ENCODE measurements at regions not wholly inside any gene's neighbourhood (a gene's known extent, or its start where the extent isn't known, plus 50 kb on each side); places are given as distances from the start of the nearest gene placed in this dataset.

DNA sequence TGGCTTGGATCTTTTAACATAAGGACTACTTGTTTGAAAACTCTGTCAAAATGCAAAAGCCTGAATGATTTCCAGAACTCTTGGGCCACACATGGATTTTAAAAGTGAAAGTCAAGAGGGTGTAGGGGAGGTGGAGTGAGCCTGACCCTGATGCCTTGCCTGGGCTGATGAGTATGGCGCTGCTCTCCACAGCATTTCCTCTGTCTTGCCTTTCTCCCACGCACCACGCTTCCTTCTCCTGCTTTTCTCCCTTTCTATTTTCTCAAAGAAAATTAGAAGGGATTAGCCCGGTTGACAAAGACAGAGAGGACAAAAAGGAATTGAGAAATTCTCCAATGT lies 207.0 kb upstream of the CCDC68 start:
- no peak for DNase-seq (ENCODE audit: low read depth)
- H3K9ac ChIP-seq (ENCODE audit: low read length): no peak overlapping the region
- no peaks in the 10 kb centered on the region for H3K4me1 ChIP-seq (ENCODE audit: control insufficient read depth, insufficient read depth, low read length)
- H3K9me3 ChIP-seq (ENCODE audit: control insufficient read depth, low read length): no peaks in the 10 kb centered on the region
- no peak overlapping the region for H3K4me3 ChIP-seq (ENCODE audit: low read length)
- H3K36me3 ChIP-seq (ENCODE audit: control insufficient read depth, insufficient read depth, low read length, severe bottlenecking): no peaks in the 10 kb centered on the region
- peaks cover 20% of the 10 kb centered on the region for H3K27me3 ChIP-seq (replicated peaks; ENCODE audit: control insufficient read depth, insufficient read depth, low read length)

DNA sequence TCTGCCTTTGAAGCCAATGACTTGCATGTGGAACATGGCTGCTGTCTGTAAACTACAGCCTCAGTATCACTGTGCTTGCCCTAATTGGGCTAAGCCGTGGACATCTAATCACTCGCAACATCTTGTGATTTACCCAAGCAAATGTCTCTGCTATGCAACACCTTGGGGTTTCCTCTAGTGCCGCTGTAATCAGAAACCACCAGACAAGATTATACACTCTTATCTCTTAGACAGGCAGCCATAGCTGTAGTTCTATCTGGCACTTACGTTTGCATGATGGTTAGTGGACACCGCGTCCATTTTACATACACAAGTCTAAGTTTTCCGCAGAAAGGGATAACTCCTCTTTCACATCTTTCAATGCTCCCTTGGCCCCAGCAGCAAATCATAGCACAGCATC lies 204.3 kb upstream of the CCDC68 start:
- no peak for DNase-seq (ENCODE audit: low read depth)
- peaks cover 23% of the 10 kb centered on the region for H3K27me3 ChIP-seq (replicated peaks; ENCODE audit: control insufficient read depth, insufficient read depth, low read length)
- no peaks in the 10 kb centered on the region for H3K36me3 ChIP-seq (ENCODE audit: control insufficient read depth, insufficient read depth, low read length, severe bottlenecking)
- no peak overlapping the region for H3K9ac ChIP-seq (ENCODE audit: low read length)
- no peaks in the 10 kb centered on the region for H3K4me1 ChIP-seq (ENCODE audit: control insufficient read depth, insufficient read depth, low read length)
- no peak overlapping the region for H3K4me3 ChIP-seq (ENCODE audit: low read length)
- H3K9me3 ChIP-seq (ENCODE audit: control insufficient read depth, low read length): no peaks in the 10 kb centered on the region

DNA sequence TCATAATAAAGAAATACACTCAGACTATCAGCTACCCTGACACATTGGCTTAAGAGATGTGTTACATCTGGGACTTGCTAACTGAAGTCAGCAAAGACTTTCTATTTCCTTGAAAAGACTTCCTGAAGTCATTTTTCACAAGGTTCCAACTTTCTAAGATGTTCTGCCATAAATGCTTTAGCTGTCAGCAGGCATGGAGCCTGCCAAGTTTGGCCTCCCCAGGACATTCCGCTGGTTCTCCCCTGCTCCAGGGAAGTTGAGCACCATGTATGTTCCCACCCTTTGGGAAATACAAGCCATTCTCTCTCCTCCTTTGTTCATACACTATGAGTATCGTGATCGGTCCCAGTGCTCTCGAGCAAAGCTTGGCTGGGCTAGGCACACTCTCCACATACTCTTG lies 202.7 kb upstream of the CCDC68 start:
- peaks cover 24% of the 10 kb centered on the region for H3K27me3 ChIP-seq (replicated peaks; ENCODE audit: control insufficient read depth, insufficient read depth, low read length)
- no peaks in the 10 kb centered on the region for H3K4me1 ChIP-seq (ENCODE audit: control insufficient read depth, insufficient read depth, low read length)
- H3K4me3 ChIP-seq (ENCODE audit: low read length): no peak overlapping the region
- DNase-seq (ENCODE audit: low read depth): no peak
- no peaks in the 10 kb centered on the region for H3K9me3 ChIP-seq (ENCODE audit: control insufficient read depth, low read length)
- no peaks in the 10 kb centered on the region for H3K36me3 ChIP-seq (ENCODE audit: control insufficient read depth, insufficient read depth, low read length, severe bottlenecking)
- H3K9ac ChIP-seq (ENCODE audit: low read length): no peak overlapping the region

DNA sequence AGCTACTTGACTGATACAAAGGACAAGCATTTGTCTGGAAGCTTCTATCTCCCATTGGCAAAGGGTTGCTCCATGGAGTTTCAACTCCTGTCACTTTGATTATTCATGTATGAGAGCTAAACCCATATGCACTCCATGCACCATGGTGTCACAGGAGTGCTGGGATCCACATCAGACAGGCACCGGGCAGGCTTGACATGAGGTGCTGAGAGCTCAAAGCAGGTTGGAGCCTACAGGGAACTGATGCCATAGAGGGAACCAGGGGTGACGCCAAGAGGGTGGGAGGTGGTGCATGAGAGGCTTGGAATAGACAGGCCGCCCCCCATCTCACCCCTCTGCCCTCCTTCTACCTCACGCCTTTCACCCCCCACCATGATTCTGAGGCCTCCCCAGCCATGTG lies 199.8 kb upstream of the CCDC68 start:
- no peaks in the 10 kb centered on the region for H3K9me3 ChIP-seq (ENCODE audit: control insufficient read depth, low read length)
- no peak for DNase-seq (ENCODE audit: low read depth)
- H3K4me1 ChIP-seq (ENCODE audit: control insufficient read depth, insufficient read depth, low read length): no peaks in the 10 kb centered on the region
- no peaks in the 10 kb centered on the region for H3K36me3 ChIP-seq (ENCODE audit: control insufficient read depth, insufficient read depth, low read length, severe bottlenecking)
- peaks cover 16% of the 10 kb centered on the region for H3K27me3 ChIP-seq (replicated peaks; ENCODE audit: control insufficient read depth, insufficient read depth, low read length)
- H3K9ac ChIP-seq (ENCODE audit: low read length): no peak overlapping the region
- H3K4me3 ChIP-seq (ENCODE audit: low read length): no peak overlapping the region

DNA sequence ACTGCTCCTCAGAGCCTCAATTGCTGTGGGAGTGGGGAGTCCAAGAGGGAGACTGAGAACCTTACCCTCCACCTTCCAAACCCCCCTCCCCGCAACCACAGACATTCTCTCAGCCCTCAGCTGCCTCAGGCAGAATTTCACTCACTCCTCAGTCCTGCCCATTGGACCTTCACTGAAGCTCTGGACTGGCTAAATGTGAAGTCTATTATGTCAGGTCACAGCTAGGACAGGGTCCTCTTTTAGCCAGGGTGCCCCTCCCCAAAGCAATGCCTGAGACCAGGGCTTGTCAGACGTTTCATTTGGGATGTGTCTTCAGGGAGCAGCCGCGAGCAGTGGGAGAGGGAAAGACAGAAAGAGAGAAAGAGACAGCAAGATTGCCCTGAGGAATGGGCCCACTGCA lies 199.3 kb upstream of the CCDC68 start:
- no peaks in the 10 kb centered on the region for H3K9me3 ChIP-seq (ENCODE audit: control insufficient read depth, low read length)
- H3K27me3 ChIP-seq (replicated peaks; ENCODE audit: control insufficient read depth, insufficient read depth, low read length): peaks cover 11% of the 10 kb centered on the region
- no peak overlapping the region for H3K4me3 ChIP-seq (ENCODE audit: low read length)
- H3K4me1 ChIP-seq (ENCODE audit: control insufficient read depth, insufficient read depth, low read length): no peaks in the 10 kb centered on the region
- H3K9ac ChIP-seq (ENCODE audit: low read length): no peak overlapping the region
- DNase-seq (ENCODE audit: low read depth): no peak
- H3K36me3 ChIP-seq (ENCODE audit: control insufficient read depth, insufficient read depth, low read length, severe bottlenecking): no peaks in the 10 kb centered on the region

DNA sequence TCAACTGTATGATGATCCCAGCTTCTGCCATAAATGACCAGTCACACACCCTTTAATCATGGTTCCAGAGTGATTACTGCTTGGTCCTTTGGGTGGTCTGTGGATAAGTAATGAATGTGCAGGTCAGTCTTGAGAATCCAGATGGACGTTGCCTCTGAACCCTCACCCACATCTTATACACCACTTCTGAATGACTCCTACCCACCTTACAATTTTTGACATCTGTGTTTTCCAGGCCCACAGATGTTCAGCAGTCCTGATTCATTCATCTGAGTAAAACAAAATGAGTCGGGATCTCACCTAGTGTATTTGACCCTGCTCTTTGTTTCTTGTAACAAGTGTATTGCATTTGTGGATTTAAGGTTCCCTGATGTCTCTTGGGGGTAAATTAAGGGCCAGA lies 194.1 kb upstream of the CCDC68 start:
- Histone ChIP-seq H3K27me3 (replicated peaks; ENCODE audit: control insufficient read depth, insufficient read depth, low read length) (peaks cover 18% of the 10 kb centered on the region), H3K36me3 (ENCODE audit: control insufficient read depth, insufficient read depth, low read length, severe bottlenecking) (no peaks in the 10 kb centered on the region), H3K9ac (ENCODE audit: low read length) (no peak overlapping the region), H3K4me3 (ENCODE audit: low read length) (no peak overlapping the region), H3K9me3 (ENCODE audit: control insufficient read depth, low read length) (no peaks in the 10 kb centered on the region), H3K4me1 (ENCODE audit: control insufficient read depth, insufficient read depth, low read length) (no peaks in the 10 kb centered on the region)
- no peak for DNase-seq (ENCODE audit: low read depth)

DNA sequence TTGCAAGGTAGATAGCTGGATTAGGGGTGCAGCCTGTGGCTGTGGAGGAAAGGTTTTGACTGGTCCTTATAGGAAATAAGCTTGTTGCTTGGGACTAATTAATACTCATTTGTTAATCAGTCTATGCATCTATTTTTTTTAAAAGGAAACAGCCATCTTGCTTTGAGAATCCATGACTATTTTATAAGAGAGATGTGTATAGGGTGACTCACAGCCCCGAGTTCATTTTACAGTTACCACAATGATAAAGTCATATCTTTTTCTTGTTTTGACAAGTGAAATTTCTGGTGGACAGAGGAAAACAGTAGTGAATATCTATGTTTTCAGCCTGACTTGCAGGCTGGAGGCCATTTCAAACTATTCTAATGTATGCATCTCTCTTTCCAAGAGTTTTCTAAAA lies 193.5 kb upstream of the CCDC68 start:
- no peak overlapping the region for H3K4me3 ChIP-seq (ENCODE audit: low read length)
- no peak overlapping the region for H3K9ac ChIP-seq (ENCODE audit: low read length)
- DNase-seq (ENCODE audit: low read depth): peak; percentile 27
- H3K27me3 ChIP-seq (replicated peaks; ENCODE audit: control insufficient read depth, insufficient read depth, low read length): peaks cover 14% of the 10 kb centered on the region
- H3K36me3 ChIP-seq (ENCODE audit: control insufficient read depth, insufficient read depth, low read length, severe bottlenecking): no peaks in the 10 kb centered on the region
- H3K9me3 ChIP-seq (ENCODE audit: control insufficient read depth, low read length): no peaks in the 10 kb centered on the region
- H3K4me1 ChIP-seq (ENCODE audit: control insufficient read depth, insufficient read depth, low read length): no peaks in the 10 kb centered on the region

DNA sequence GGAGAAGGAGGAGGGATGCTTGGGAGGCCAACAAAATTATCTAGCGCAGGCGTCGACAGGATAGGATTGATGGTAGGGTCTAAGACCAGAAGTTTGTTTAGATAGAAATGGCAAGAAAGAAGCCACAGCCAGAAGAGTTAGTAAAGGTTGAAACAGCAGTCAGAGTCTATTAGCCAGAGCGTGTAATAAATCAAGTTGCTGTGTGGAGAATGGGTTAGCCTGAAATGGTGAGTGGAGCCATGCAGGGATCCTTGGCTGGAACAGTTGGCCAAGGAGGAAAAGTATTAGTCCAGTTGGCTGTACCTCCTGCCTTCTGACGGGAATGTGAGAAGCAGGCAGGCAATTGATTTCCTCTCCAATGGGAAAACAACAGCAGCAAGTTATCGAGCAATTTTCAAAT lies 190.7 kb upstream of the CCDC68 start:
- no peak overlapping the region for H3K4me3 ChIP-seq (ENCODE audit: low read length)
- peaks cover 14% of the 10 kb centered on the region for H3K27me3 ChIP-seq (replicated peaks; ENCODE audit: control insufficient read depth, insufficient read depth, low read length)
- no peak overlapping the region for H3K9ac ChIP-seq (ENCODE audit: low read length)
- H3K4me1 ChIP-seq (ENCODE audit: control insufficient read depth, insufficient read depth, low read length): no peaks in the 10 kb centered on the region
- no peaks in the 10 kb centered on the region for H3K36me3 ChIP-seq (ENCODE audit: control insufficient read depth, insufficient read depth, low read length, severe bottlenecking)
- no peaks in the 10 kb centered on the region for H3K9me3 ChIP-seq (ENCODE audit: control insufficient read depth, low read length)
- DNase-seq (ENCODE audit: low read depth): no peak

DNA sequence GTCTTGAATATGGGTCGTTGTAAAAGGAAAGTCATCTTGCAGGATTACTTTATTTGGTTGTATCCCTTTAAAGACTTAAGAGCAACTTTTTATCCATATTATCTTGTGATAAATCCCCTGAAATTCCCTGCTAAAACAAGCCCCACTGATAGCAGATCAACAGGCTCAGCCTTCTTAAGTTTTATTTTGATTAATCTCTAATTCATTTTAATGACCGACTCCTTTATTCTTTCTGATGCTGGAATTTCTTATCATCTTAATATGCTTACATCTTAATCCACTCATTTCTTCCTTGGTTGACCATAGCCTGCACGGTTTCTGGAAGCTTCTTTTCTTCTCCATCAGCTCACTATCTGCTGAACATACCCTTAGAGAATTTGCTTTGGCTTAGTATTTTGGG lies 188.5 kb upstream of the CCDC68 start:
- Histone ChIP-seq H3K9me3 (ENCODE audit: control insufficient read depth, low read length) (peaks cover 4% of the 10 kb centered on the region), H3K4me3 (ENCODE audit: low read length) (no peak overlapping the region), H3K9ac (ENCODE audit: low read length) (no peak overlapping the region)

DNA sequence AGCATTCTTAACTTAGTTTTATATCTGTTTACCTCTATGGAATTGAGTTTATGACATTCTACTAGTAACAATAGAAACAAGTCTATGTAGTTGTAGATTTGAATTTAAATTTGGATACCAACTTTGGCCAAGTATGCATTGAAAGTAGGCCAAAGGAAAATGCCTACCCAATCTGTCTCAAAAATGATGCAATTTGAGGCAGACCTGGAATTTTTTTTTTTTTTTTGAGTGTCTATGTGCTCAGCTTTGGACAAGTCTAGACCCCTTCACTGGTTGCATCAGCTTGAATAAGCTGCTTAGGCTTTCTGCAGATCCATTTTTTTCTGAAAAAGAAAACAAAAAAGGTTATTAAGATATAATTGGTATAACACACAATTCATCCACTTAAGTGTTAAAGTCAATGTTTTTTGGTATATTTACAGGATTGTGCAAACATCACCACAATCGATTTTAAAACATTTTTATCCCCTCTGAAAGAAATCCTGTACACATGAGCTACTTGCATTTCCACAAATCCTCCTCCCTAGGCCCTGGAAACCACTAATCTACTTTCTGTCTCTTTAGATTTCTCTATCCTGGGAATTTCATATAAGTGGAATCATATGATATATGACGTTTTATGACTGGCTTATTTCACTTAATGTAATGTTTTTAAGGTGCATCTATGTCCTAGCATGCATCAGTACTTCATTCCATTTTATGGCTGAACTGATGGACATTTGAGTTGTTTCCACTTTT lies 185.1 kb upstream of the CCDC68 start:
- Histone ChIP-seq H3K9ac (ENCODE audit: low read length) (no peak overlapping the region), H3K9me3 (ENCODE audit: control insufficient read depth, low read length) (peaks cover 5% of the 10 kb centered on the region), H3K36me3 (ENCODE audit: control insufficient read depth, insufficient read depth, low read length, severe bottlenecking) (no peaks in the 10 kb centered on the region), H3K4me3 (ENCODE audit: low read length) (no peak overlapping the region), H3K4me1 (ENCODE audit: control insufficient read depth, insufficient read depth, low read length) (peaks cover 7% of the 10 kb centered on the region), H3K27me3 (replicated peaks; ENCODE audit: control insufficient read depth, insufficient read depth, low read length) (peaks cover 15% of the 10 kb centered on the region)
- DNase-seq (ENCODE audit: low read depth): peak; percentile 79

More for the DNA sequence above, 188.5 kb upstream of the CCDC68 start:
- DNase-seq (ENCODE audit: low read depth): no peak
- Histone ChIP-seq H3K27me3 (replicated peaks; ENCODE audit: control insufficient read depth, insufficient read depth, low read length) (peaks cover 14% of the 10 kb centered on the region), H3K4me1 (ENCODE audit: control insufficient read depth, insufficient read depth, low read length) (peaks cover 7% of the 10 kb centered on the region), H3K36me3 (ENCODE audit: control insufficient read depth, insufficient read depth, low read length, severe bottlenecking) (no peaks in the 10 kb centered on the region)

DNA sequence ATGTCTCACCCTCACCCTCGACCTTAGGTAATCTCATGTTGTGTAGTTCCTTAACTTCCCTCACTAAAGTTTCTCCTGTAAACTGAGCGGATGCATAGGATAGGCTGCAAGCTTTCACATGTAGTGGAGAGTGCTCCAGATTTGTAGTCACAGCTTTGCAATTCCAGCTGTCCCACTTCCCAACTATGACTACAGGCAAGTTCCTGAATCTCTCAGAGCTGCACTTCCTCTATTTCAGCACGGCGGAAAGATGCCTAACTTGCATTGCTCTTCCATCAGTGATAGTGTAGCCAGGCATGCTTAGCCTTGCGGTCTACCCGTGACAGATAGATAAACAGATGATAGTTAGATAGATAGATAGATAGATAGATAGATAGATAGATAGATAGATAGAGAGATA lies 183.1 kb upstream of the CCDC68 start:
- Histone ChIP-seq H3K4me3 (ENCODE audit: low read length) (no peak overlapping the region), H3K27me3 (replicated peaks; ENCODE audit: control insufficient read depth, insufficient read depth, low read length) (peaks cover 21% of the 10 kb centered on the region), H3K36me3 (ENCODE audit: control insufficient read depth, insufficient read depth, low read length, severe bottlenecking) (no peaks in the 10 kb centered on the region), H3K9me3 (ENCODE audit: control insufficient read depth, low read length) (peaks cover 5% of the 10 kb centered on the region), H3K9ac (ENCODE audit: low read length) (no peak overlapping the region), H3K4me1 (ENCODE audit: control insufficient read depth, insufficient read depth, low read length) (peaks cover 7% of the 10 kb centered on the region)
- DNase-seq (ENCODE audit: low read depth): no peak

DNA sequence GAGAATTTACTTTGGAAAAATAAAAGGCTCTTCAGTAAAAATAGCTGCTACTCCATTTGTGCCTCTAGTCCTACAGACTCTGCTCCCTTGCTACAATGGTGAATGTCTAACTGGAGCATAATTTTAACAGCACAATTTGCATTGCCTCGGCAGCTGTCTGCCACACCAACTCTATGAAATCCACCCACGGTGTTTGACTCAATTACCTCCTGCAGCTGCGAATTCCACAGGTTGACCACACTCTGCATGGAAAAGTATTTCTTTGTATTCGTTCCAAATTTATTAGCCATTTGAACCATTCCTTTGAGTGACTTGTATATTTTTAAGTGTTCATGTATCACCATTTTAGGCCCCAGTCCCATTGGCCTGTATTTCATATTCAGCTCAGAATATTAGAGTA lies 182.1 kb upstream of the CCDC68 start:
- H3K9ac ChIP-seq (ENCODE audit: low read length): no peak overlapping the region
- H3K9me3 ChIP-seq (ENCODE audit: control insufficient read depth, low read length): peaks cover 5% of the 10 kb centered on the region
- H3K4me1 ChIP-seq (ENCODE audit: control insufficient read depth, insufficient read depth, low read length): peaks cover 7% of the 10 kb centered on the region
- no peaks in the 10 kb centered on the region for H3K36me3 ChIP-seq (ENCODE audit: control insufficient read depth, insufficient read depth, low read length, severe bottlenecking)
- no peak for DNase-seq (ENCODE audit: low read depth)
- no peak overlapping the region for H3K4me3 ChIP-seq (ENCODE audit: low read length)
- H3K27me3 ChIP-seq (replicated peaks; ENCODE audit: control insufficient read depth, insufficient read depth, low read length): peaks cover 21% of the 10 kb centered on the region

Data from adipocyte (in vitro differentiated cells).